DMS79 (cell line): ENCODE measurements at regions not wholly inside any gene's neighbourhood (a gene's known extent, or its start where the extent isn't known, plus 50 kb on each side); places are given as distances from the start of the nearest gene placed in this dataset.

Experiments
- DNase-seq: peaks from one replicate; lab custom pipeline; 2025; lab: John Stamatoyannopoulos, UW

GRCh38 chr2:43105586-43106558 is 120.5 kb downstream of the ZFP36L2 start:
- DNase-seq: no peak

- DNase-seq: no peak
Measured at GRCh38 chr2:43104763-43105162, 121.6 kb downstream of the ZFP36L2 start.

- no peak for DNase-seq
Measured at GRCh38 chr2:43104106-43104505, 122.3 kb downstream of the ZFP36L2 start.

DNA sequence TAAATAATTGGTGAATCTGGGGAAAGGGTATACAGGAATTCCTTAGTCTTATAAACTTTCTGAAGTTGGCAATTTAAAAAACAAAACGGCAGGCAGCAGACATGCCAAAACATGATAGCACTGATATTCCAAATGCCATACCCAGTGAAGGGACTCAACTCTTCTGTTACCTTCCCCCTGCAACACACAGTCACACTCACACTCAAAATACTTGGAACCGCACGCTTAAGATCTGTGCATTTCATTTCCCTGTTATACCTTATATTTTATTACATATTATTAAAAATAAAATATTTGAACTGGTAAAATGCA is 123.4 kb downstream of the ZFP36L2 start:
- no peak for DNase-seq

DNA sequence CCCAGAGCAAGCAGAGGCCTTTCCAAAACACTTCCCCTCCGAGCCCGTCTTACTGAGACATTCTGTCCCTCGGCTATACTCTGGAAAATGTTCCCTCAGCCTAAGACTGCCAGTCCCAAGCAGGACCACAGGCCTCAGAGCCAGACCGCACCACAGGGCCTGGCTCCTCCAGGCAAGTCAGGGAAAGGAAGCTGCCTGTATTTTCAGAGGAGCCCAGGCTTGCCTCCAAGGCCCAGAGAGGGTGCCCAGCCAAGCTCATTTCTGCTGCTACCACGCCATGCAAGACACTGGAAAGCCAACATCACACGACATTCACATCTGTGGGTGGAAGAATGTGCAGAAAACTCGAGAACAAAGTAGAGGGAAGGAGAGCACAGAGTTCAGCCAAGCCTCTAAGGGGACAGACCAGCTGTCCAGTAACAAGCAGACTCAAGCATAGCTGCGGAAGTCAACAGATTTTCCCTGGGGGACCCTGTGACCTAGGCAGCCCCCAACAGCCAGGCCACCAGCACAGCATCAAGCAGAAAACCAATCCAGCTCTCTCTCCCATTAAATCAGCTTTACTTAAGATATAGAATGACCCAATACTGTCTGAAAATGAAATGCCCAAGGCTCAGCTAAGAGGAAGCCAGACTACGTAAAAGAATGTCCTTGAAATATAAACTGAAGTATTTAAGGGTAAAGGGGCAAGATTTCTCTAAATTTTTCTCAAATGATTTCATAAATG is 123.9 kb downstream of the ZFP36L2 start:
- DNase-seq: no peak

DNA sequence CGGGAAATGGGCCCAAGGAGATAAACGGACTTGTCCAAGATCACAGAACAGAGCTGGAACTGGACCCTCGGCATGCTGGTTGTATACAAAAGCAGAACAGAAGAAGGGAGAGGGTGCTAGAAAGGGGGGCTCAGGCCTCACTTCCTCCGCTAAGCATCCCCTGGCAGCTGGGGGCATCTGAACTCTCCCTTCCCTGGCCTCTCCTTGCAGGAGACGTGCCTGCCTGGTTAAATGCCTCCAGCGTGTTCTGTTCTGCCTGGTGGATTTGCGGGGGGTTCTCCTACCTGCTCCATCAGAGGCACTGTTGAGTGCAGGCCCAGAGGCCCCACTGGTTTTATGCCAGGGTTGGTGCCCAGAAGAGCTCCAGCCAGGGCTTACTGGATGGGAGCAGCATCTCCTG is 124.7 kb downstream of the ZFP36L2 start:
- DNase-seq: no peak

- DNase-seq: no peak
Measured at GRCh38 chr2:43100883-43101662, 125.3 kb downstream of the ZFP36L2 start.

DNA sequence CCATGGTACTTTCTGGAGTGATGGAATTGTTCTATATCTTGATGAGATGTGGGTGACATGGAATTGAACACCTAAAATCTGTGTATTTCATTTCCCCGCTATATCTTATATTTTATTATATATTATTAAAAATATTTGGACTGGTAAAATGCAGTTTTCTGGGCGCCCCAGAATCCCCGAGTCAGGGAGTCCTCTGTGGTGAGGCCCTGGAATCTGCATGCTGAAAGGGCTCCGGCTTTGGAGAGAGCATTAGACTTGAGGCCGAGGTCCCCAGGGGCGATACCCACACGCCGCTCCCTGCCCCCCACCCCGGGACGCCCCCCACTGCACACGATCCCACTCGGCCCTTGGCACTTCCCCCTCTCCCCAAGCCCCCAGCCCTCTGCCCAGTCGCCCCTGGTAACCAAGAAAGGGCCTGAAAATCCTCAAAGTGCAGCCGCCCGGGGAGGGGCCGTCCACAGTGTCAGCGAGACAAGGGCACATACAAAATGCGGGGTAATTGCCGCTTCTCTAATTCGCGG is 126.0 kb downstream of the ZFP36L2 start:
- no peak for DNase-seq

- no peak for DNase-seq
Measured at GRCh38 chr2:43099797-43100196, 126.6 kb downstream of the ZFP36L2 start.

DNA sequence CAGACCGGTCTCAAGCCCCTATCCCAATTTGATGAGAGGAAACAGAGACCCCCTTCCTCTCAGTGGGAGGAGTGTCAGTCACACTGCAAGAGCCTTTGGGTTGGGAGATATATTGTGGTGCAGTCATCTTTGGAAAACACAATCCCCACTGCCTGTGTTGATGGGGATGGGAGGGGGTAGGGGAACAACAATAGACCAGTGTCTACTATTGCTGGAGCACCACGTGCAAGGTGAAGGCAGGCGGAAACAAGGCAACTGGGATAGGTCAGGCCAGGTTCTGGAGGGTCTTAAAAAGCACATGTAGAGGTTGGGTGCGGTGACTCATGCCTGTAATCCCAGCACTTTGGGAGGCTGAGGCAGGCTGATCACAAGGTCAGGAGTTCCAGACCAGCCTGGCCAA is 127.9 kb downstream of the ZFP36L2 start:
- no peak for DNase-seq

GRCh38 chr2:43097644-43098408 is 128.6 kb downstream of the ZFP36L2 start:
- DNase-seq: no peak

DNA sequence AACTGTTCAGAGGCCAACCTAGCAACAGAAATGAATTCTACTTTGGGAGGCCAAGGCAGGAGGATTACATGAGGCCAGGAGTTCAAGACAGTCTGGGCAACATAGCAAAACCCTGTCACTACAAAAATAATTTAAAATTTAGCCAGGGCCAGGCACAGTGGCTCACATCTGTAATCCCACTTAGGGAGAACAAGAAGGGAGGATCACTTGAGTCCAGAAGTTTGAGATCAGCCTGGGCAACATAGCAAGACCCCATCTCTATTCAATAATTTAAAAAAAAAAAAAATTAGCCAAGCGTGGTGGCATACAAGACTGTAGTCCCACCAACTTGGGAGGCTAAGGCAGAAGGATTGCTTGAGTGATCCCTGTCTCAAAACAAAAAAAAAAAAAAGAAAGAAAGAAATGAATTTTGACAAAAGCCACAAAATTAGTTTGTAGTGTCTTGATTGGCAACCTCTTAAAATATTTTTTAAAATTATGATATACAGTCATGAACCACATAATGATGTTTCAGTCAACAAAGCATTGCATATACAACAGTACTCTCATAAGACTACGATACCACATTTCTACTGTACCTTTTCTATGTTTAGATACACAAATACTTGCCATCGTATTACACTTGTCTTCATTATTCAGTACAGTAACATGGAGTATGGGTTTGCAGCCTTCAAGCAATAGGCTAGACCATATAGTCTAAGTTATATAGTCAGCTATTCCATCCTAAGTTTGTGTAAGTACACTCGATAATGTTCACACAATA is 130.7 kb downstream of the ZFP36L2 start:
- no peak for DNase-seq

DNA sequence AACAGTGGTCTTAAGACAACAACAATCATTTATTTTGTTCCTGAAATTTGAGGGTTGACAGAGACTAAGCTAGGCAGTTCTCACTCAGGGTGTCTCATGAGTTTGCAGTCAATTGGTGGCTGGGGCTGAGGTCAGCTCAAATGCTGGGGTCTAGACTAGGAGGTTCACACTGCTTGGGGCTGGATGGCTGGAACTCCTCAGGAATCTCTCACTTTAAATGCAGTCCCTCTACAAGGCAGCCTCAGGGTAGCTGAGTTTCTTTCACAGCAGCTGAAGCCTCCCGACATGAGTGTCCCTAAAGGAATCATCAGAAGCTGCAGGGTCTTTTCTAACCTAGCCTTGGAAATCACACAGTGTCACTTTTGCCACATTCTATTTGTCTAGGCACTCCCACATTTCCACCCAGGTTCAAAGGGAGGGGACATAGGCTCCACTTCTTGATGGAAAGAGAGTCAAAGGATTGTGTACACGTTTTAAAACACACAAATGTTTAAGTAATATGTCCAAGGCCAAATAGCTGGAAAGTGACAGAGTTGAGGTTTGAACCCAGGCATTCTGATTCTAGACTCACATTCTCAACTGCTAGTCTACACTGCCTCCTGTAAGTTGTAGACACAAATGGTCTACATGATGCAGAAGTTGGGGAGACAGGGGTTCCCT is 133.8 kb downstream of the ZFP36L2 start:
- no peak for DNase-seq

GRCh38 chr2:43090317-43090716 is 136.1 kb downstream of the ZFP36L2 start:
- no peak for DNase-seq

DNA sequence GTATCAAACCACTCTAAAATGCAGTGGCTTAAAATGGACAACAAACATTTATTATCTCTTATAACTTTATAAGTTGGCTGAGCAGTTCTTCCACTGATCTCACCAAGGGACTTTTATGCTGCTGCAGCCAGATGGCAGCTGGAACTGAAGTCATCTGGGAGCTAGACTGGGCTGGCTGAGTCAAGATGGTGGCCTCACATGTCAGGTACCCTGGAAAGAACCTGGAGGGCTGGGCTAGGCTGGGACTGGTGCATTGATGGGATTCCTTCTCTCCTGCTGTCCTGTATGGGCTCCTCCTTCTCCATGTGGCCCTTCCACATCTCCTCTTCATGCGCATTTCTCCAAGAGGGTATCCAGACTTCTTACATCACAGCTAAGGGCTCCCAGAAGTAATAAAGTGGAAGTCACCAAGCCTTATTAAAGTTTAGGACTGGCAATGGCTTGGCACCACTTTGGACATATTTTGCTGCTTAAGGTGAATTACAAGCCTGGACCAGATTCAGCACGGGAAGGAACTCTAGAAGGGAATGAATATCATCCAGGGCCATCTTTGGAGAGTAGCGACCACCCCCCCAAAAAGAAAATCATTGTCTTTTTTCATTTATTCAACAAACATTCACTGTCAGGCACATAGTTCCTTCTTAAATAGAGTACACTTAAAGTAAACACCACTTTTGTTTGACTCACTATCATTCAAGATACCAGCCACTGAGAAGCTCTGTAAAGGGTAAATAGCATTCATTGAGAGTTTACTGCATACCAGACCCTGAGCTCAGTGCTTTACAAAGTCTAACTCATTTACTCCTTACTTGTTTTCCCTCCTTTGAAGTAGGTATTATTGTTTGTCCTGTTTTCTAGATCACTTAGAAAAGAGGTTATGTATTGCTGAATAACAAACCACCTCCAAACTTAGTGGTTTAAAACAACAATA is 138.0 kb downstream of the ZFP36L2 start:
- no peak for DNase-seq

DNA sequence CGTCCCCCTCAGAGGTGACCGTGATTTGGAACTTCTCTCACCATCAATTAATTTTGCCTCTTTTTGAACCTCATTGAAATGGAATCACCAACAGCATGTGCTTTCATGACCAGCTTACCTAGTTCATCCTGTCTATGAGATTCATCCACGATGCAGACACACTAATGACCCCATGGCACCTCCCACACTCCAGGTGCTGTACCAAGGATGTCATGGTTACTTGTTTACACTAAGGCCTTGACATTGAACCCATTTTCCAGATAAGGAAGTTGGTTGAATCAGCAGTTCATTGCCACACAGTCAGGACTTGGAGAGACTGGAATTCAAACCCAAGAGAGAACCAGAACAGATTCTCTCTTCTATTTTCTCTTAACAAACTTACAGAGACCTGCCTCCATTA is 139.0 kb downstream of the ZFP36L2 start:
- DNase-seq: no peak

- DNase-seq: no peak
Measured at GRCh38 chr2:43086451-43087221, 139.8 kb downstream of the ZFP36L2 start.

GRCh38 chr2:43085929-43086328 is 140.5 kb downstream of the ZFP36L2 start:
- no peak for DNase-seq
